Adrenal gland (tissue), 5 donors: ENCODE measurements at regions not wholly inside any gene's neighbourhood (a gene's known extent, or its start where the extent isn't known, plus 50 kb on each side); places are given as distances from the start of the nearest gene placed in this dataset.
"Not testable (repeated sequence)": the region's sequence is repeated elsewhere in the genome, so short reads cannot be mapped to it uniquely, and the experiment has no call there.

Experiments used
- CTCF ChIP-seq, 6 experiments: fragments of 450-650 bp in 4 of 6; fragments of 200-600 bp in 2 of 6; sonication (generic) in 1 of 6; IDR thresholded peaks; 1 replicate in 5 of 6; 2 replicates in 1 of 6; pipeline versions ENCODE4 v1.5.1 to v1.8.0; 2016 to 2021; ENCODE audit warnings: antibody characterized with exemption in 6 of 6, mild to moderate bottlenecking in 2 of 6, moderate library complexity in 1 of 6
- POLR2A ChIP-seq, 2 donors: fragments of 450-650 bp; IDR thresholded peaks; one replicate each; pipeline ENCODE4 v1.6.1; 2017; ENCODE audit warnings: antibody characterized with exemption in 2 of 2, mild to moderate bottlenecking in 2 of 2, moderate library complexity in 1 of 2
- donor health status: DM: no; HTN: no; CAD: no.

GRCh38 chr9:31572190-31572589 is 812.3 kb upstream of the ACO1 start:
- not testable (repeated sequence) for TF ChIP-seq CTCF, POLR2A (IDR thresholded peaks at IDR 0.05)
